OCI-LY3 (cell line): ENCODE measurements at regions not wholly inside any gene's neighbourhood (a gene's known extent, or its start where the extent isn't known, plus 50 kb on each side); places are given as distances from the start of the nearest gene placed in this dataset.

ENCODE experiments used
- H2AFZ ChIP-seq: fragments of 200-600, 300-600 bp; shearing (Covaris generic); 2 replicates; pipeline ENCODE4 v1.6.0; 2014; ENCODE audit warnings: antibody characterized with exemption, low read depth, low read length
- H3K27ac ChIP-seq: fragments of 200-600, 300-600 bp; sonication (generic); 2 replicates; pipeline ENCODE4 v1.5.1; 2014; ENCODE audit warnings: mild to moderate bottlenecking, low read length, moderate library complexity, mixed read lengths
- H3K27me3 ChIP-seq: fragments of 200-600, 300-600 bp; sonication (generic); 2 replicates; pipeline ENCODE4 v1.6.1; 2014; ENCODE audit warnings: low read depth, low read length, mixed read lengths
- H3K36me3 ChIP-seq: fragments of 200-600, 300-600 bp; sonication (generic); replicated peaks from 2 replicates; pipeline ENCODE3; 2014; ENCODE audit warnings: low read depth, low read length, mixed read lengths
- H3K4me1 ChIP-seq: fragments of 300-600, 200-600 bp; sonication (generic); 2 replicates; pipeline ENCODE4 v1.6.1; 2014; ENCODE audit warnings: low read length, mixed read lengths
- H3K4me2 ChIP-seq: fragments of 200-600, 300-600 bp; sonication (generic); 2 replicates; pipeline ENCODE4 v1.6.1; 2014; ENCODE audit warnings: low read length, mixed read lengths
- H3K4me3 ChIP-seq: fragments of 300-600, 200-600 bp; sonication (generic); 2 replicates; pipeline ENCODE4 v1.5.1; 2014; ENCODE audit warnings: antibody characterized with exemption, mild to moderate bottlenecking, low read length, moderate library complexity
- H3K79me2 ChIP-seq: fragments of 300-600, 200-600 bp; shearing (Covaris generic); 2 replicates; pipeline ENCODE4 v1.6.1; 2014; ENCODE audit warnings: mild to moderate bottlenecking, low read length, mixed read lengths
- H3K9ac ChIP-seq: fragments of 300-600, 200-600 bp; shearing (Covaris generic); 2 replicates; pipeline ENCODE4 v1.6.0; 2014; ENCODE audit warnings: mild to moderate bottlenecking, low read length, moderate library complexity
- H3K9me3 ChIP-seq: fragments of 200-600, 300-600 bp; shearing (Covaris generic); 2 replicates; pipeline ENCODE4 v1.6.1; 2014; ENCODE audit warnings: low read length, mixed read lengths; ENCODE audit not compliant: insufficient read depth
- H4K20me1 ChIP-seq: fragments of 200-600, 300-600 bp; sonication (generic); 2 replicates; pipeline ENCODE4 v1.6.1; 2016; ENCODE audit warnings: low read length, mixed read lengths; ENCODE audit not compliant: insufficient read depth
- EZH2phosphoT487 ChIP-seq: fragments of 200-600 bp; shearing (Covaris generic); IDR thresholded peaks from 2 replicates; pipeline ENCODE4 v1.6.1; 2018; ENCODE audit warnings: antibody characterized with exemption, mixed run types, low read depth
- TF ChIP-seq, protein P1 (sequence below): fragments of 200-600, 300-600 bp; sonication (generic); IDR thresholded peaks from 2 replicates; pipeline ENCODE4 v1.5.1; 2014; ENCODE audit warnings: antibody characterized with exemption, low read length, low read depth

DNA sequence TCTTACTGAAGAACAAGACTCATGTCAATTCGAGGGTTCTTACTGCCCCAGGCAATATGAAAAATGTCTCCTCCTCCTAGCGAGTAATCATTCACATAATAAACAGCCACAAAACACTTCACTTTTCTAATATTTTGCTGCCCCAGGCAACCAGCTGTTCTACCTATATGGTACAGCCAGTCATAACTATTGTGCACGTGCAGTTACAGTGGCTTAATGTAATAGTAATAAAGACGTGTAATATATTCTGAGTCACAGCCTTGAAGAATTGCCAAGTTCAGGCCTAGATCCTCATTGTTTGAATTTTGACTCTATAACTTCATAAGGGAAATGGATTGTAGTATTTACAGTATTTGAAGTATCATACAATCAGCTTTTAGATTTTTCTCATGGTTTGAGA, 1250.0 kb upstream of the GBE1 start:
- Histone ChIP-seq H3K4me1 (peaks cover 3% of the 10 kb centered on the region; the same call in 1 of the 2 replicates), H3K36me3 (no peaks in the 10 kb centered on the region), H3K9me3 (no peaks in the 10 kb centered on the region), H2AFZ (no peak overlapping the region), H3K27ac (no peak overlapping the region), H3K79me2 (no peaks in the 10 kb centered on the region), H3K4me2 (no peak overlapping the region), H3K9ac (no peak overlapping the region), H4K20me1 (no peaks in the 10 kb centered on the region), H3K27me3 (no peaks in the 10 kb centered on the region), H3K4me3 (no peak overlapping the region)
- TF ChIP-seq EZH2phosphoT487: no peak
- TF ChIP-seq, protein P1, sequence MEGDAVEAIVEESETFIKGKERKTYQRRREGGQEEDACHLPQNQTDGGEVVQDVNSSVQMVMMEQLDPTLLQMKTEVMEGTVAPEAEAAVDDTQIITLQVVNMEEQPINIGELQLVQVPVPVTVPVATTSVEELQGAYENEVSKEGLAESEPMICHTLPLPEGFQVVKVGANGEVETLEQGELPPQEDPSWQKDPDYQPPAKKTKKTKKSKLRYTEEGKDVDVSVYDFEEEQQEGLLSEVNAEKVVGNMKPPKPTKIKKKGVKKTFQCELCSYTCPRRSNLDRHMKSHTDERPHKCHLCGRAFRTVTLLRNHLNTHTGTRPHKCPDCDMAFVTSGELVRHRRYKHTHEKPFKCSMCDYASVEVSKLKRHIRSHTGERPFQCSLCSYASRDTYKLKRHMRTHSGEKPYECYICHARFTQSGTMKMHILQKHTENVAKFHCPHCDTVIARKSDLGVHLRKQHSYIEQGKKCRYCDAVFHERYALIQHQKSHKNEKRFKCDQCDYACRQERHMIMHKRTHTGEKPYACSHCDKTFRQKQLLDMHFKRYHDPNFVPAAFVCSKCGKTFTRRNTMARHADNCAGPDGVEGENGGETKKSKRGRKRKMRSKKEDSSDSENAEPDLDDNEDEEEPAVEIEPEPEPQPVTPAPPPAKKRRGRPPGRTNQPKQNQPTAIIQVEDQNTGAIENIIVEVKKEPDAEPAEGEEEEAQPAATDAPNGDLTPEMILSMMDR: no peak

DNA sequence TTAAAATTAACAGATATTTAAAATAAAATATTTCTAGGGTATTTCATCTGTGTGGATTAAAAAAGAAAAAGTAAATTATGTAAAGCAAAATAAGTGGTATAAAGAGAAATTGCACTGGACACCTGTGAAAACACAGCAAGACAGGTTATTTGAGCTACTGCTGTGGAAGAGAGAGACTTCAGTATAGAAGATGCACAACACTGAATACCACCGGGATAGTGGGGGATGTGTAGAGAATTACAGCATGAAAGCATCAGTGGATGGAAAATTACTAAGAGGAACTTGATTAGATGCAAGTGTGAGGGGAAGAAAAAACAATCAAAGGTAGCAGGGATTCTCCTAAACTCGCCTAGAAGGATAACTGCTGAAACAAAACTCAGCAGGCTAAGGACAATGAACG, 1242.5 kb upstream of the GBE1 start:
- H3K36me3 ChIP-seq: no peaks in the 10 kb centered on the region
- no peak overlapping the region for H3K4me3 ChIP-seq
- no peaks in the 10 kb centered on the region for H3K27me3 ChIP-seq
- no peak overlapping the region for H3K4me2 ChIP-seq
- TF ChIP-seq, protein P1: no peak
- TF ChIP-seq EZH2phosphoT487: no peak
- peaks cover 25% of the 10 kb centered on the region for H3K4me1 ChIP-seq
- no peaks in the 10 kb centered on the region for H3K9me3 ChIP-seq
- H3K9ac ChIP-seq: no peak overlapping the region
- H3K79me2 ChIP-seq: no peaks in the 10 kb centered on the region
- H2AFZ ChIP-seq: no peak overlapping the region
- no peaks in the 10 kb centered on the region for H4K20me1 ChIP-seq
- no peak overlapping the region for H3K27ac ChIP-seq

DNA sequence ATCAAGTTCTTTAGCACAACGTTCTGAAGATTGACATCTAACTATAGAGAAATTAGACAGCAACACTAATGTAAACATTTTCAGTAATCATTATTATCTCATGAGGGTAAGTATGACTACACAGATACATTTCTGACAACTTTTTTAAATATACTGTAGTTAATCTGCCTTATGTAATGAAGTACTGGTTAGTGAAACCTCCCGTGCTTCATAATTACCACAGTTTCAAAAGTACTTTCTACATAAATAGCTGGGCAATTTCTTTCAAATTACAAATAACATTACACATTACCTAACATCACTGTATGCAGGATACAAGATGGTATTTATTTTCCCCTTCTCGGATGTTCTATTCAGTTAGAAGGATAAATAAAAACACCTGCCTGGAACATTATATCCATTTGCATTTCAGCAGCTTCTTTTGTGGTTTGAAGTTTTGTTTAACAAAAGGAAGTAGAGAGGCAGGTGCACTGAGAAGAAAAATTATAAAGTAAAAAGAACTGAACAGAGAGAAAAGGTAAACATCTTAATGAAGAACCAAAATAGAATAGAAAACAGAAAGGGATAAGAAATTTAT, 1241.5 kb upstream of the GBE1 start:
- Histone ChIP-seq H3K9ac (no peak overlapping the region), H4K20me1 (no peaks in the 10 kb centered on the region), H3K36me3 (no peaks in the 10 kb centered on the region), H3K4me2 (no peak overlapping the region), H3K27ac (no peak overlapping the region), H3K9me3 (no peaks in the 10 kb centered on the region), H2AFZ (no peak overlapping the region), H3K4me3 (no peak overlapping the region), H3K27me3 (no peaks in the 10 kb centered on the region), H3K79me2 (no peaks in the 10 kb centered on the region), H3K4me1 (peaks cover 29% of the 10 kb centered on the region)
- TF ChIP-seq, protein P1: no peak
- no peak for TF ChIP-seq EZH2phosphoT487

DNA sequence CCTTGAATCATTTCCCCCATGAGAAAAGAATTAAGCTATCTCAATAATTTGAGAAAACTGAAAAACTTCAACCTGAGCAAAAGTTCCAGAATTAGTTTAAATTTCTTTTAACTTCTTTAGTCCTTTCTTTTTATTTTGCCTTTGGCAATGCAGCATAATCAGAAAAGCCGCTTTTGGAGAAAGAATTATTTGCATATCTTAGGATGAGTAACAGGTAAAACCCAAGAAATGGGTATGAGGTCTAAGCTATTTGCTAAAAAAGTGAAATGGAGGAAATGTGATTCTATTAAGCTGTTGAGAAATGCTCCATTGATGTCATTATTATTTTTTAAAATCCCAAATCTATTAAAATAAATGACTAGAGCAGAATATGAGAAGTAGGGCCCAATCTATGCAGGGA, 1238.3 kb upstream of the GBE1 start:
- no peak overlapping the region for H2AFZ ChIP-seq
- no peak overlapping the region for H3K27ac ChIP-seq

More for the DNA sequence above, 1238.3 kb upstream of the GBE1 start:
- TF ChIP-seq, protein P1: no peak
- TF ChIP-seq EZH2phosphoT487: no peak
- H3K9me3 ChIP-seq: no peaks in the 10 kb centered on the region
- no peaks in the 10 kb centered on the region for H3K27me3 ChIP-seq
- H3K9ac ChIP-seq: no peak overlapping the region
- H4K20me1 ChIP-seq: no peaks in the 10 kb centered on the region
- H3K4me1 ChIP-seq: peaks cover 26% of the 10 kb centered on the region
- H3K4me2 ChIP-seq: peak overlapping the region; percentile 30
- no peaks in the 10 kb centered on the region for H3K79me2 ChIP-seq
- no peaks in the 10 kb centered on the region for H3K36me3 ChIP-seq
- no peak overlapping the region for H3K4me3 ChIP-seq
